ENCODE measurements at regions not wholly inside any gene's neighbourhood (a gene's known extent, or its start where the extent isn't known, plus 50 kb on each side); places are given as distances from the start of the nearest gene placed in this dataset.

DNA sequence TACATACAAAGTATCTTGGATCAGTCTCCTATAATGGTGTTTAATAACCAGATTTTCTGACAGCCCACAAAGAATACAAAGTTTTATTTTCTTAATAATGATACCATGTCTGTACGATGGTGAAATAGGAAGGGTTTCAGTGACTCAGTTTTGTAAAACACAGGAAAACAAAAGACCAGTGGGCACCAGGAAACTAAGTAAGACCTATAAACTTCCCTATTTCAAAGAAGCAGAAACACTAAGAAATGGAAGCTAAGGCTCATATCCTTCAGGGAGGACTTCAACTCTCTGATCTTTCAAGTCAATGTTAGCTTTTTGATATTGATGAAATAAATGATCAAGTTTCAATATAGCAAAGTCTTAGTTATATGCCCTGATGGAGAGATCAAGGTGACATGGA, 196.0 kb downstream of the DUSP6 start:
- TF ChIP-seq, protein P1, sequence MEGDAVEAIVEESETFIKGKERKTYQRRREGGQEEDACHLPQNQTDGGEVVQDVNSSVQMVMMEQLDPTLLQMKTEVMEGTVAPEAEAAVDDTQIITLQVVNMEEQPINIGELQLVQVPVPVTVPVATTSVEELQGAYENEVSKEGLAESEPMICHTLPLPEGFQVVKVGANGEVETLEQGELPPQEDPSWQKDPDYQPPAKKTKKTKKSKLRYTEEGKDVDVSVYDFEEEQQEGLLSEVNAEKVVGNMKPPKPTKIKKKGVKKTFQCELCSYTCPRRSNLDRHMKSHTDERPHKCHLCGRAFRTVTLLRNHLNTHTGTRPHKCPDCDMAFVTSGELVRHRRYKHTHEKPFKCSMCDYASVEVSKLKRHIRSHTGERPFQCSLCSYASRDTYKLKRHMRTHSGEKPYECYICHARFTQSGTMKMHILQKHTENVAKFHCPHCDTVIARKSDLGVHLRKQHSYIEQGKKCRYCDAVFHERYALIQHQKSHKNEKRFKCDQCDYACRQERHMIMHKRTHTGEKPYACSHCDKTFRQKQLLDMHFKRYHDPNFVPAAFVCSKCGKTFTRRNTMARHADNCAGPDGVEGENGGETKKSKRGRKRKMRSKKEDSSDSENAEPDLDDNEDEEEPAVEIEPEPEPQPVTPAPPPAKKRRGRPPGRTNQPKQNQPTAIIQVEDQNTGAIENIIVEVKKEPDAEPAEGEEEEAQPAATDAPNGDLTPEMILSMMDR (IDR thresholded peaks at IDR 0.05), result no peak
- no peak for TF ChIP-seq POLR2A (IDR thresholded peaks at IDR 0.05)

Data from lower leg skin (tissue), 3 donors.